ENCODE measurements at regions not wholly inside any gene's neighbourhood (a gene's known extent, or its start where the extent isn't known, plus 50 kb on each side); places are given as distances from the start of the nearest gene placed in this dataset.

- Histone ChIP-seq H3K9ac (ENCODE audit: low read length) (no peak overlapping the region), H3K4me2 (ENCODE audit: low read length) (no peak overlapping the region), H2AFZ (ENCODE audit: low read depth, low read length) (no peak overlapping the region), H3K9me3 (ENCODE audit: low read length) (no peaks in the 10 kb centered on the region), H3F3A (ENCODE audit: insufficient read depth, low read length, poor library complexity, severe bottlenecking) (no peaks in the 10 kb centered on the region), H3K27ac (ENCODE audit: low read length) (no peak overlapping the region), H3K36me3 (ENCODE audit: insufficient read depth, low read length) (no peaks in the 10 kb centered on the region), H4K20me1 (ENCODE audit: insufficient read depth) (no peaks in the 10 kb centered on the region), H3K9me2 (ENCODE audit: insufficient read depth, low read length) (no peaks in the 10 kb centered on the region), H3K4me3 (ENCODE audit: low read length) (no peak overlapping the region), H3K27me3 (ENCODE audit: insufficient read depth, low read depth, low read length) (no peaks in the 10 kb centered on the region), H3K79me2 (replicated peaks; ENCODE audit: insufficient read depth, low read length) (no peaks in the 10 kb centered on the region)
- TF ChIP-seq CTCF (IDR thresholded peaks at IDR 0.05; ENCODE audit: poor library complexity, severe bottlenecking) (no peak), REST (IDR thresholded peaks at IDR 0.05; ENCODE audit: borderline replicate concordance) (no peak), TAF1 (IDR thresholded peaks at IDR 0.05; ENCODE audit: low read depth) (no peak), EP300 (conservative IDR thresholded peaks at IDR 0.05; ENCODE audit: poor library complexity, severe bottlenecking) (no peak), SMC3 (conservative IDR thresholded peaks at IDR 0.05; ENCODE audit: poor library complexity) (no peak), RAD21 (conservative IDR thresholded peaks at IDR 0.05) (no peak), EZH2 (IDR thresholded peaks at IDR 0.05; ENCODE audit: borderline replicate concordance, insufficient read depth, low read length, poor library complexity, severe bottlenecking) (no peak), POLR2AphosphoS5 (IDR thresholded peaks at IDR 0.05) (no peak), MXI1 (conservative IDR thresholded peaks at IDR 0.05; ENCODE audit: poor library complexity, severe bottlenecking) (no peak)
Observed at GRCh38 chr1:198968866-198969265, 330.0 kb downstream of the PTPRC start.

GRCh38 chr1:198969981-198970380 is 331.1 kb downstream of the PTPRC start:
- H3K9me3 ChIP-seq (ENCODE audit: low read length), result no peaks in the 10 kb centered on the region
- no peaks in the 10 kb centered on the region for H3K36me3 ChIP-seq (ENCODE audit: insufficient read depth, low read length)
- no peaks in the 10 kb centered on the region for H3K79me2 ChIP-seq (replicated peaks; ENCODE audit: insufficient read depth, low read length)
- TF ChIP-seq POLR2AphosphoS5 (IDR thresholded peaks at IDR 0.05) (peak; percentile 56), MXI1 (conservative IDR thresholded peaks at IDR 0.05; ENCODE audit: poor library complexity, severe bottlenecking) (no peak)
- H3K4me2 ChIP-seq (ENCODE audit: low read length), result no peak overlapping the region
- no peak overlapping the region for H2AFZ ChIP-seq (ENCODE audit: low read depth, low read length)
- H3K27me3 ChIP-seq (ENCODE audit: insufficient read depth, low read depth, low read length), result no peaks in the 10 kb centered on the region
- no peaks in the 10 kb centered on the region for H3K9me2 ChIP-seq (ENCODE audit: insufficient read depth, low read length)
- H4K20me1 ChIP-seq (ENCODE audit: insufficient read depth), result no peaks in the 10 kb centered on the region
- H3F3A ChIP-seq (ENCODE audit: insufficient read depth, low read length, poor library complexity, severe bottlenecking), result no peaks in the 10 kb centered on the region
- no peak overlapping the region for H3K4me3 ChIP-seq (ENCODE audit: low read length)
- H3K9ac ChIP-seq (ENCODE audit: low read length), result no peak overlapping the region
- no peak overlapping the region for H3K27ac ChIP-seq (ENCODE audit: low read length)

GRCh38 chr1:198970916-198971315 is 332.1 kb downstream of the PTPRC start:
- Histone ChIP-seq H3K79me2 (replicated peaks; ENCODE audit: insufficient read depth, low read length) (no peaks in the 10 kb centered on the region), H3K36me3 (ENCODE audit: insufficient read depth, low read length) (no peaks in the 10 kb centered on the region), H3K4me3 (ENCODE audit: low read length) (no peak overlapping the region), H3K4me2 (ENCODE audit: low read length) (no peak overlapping the region), H3F3A (ENCODE audit: insufficient read depth, low read length, poor library complexity, severe bottlenecking) (no peaks in the 10 kb centered on the region), H3K9me3 (ENCODE audit: low read length) (no peaks in the 10 kb centered on the region), H2AFZ (ENCODE audit: low read depth, low read length) (no peak overlapping the region), H4K20me1 (ENCODE audit: insufficient read depth) (no peaks in the 10 kb centered on the region), H3K9me2 (ENCODE audit: insufficient read depth, low read length) (no peaks in the 10 kb centered on the region), H3K9ac (ENCODE audit: low read length) (no peak overlapping the region), H3K27ac (ENCODE audit: low read length) (no peak overlapping the region), H3K27me3 (ENCODE audit: insufficient read depth, low read depth, low read length) (no peaks in the 10 kb centered on the region)
- TF ChIP-seq MXI1 (conservative IDR thresholded peaks at IDR 0.05; ENCODE audit: poor library complexity, severe bottlenecking), result no peak
- TF ChIP-seq TAF1 (IDR thresholded peaks at IDR 0.05; ENCODE audit: low read depth), result no peak
- no peak for TF ChIP-seq EP300 (conservative IDR thresholded peaks at IDR 0.05; ENCODE audit: poor library complexity, severe bottlenecking)
- TF ChIP-seq CTCF (IDR thresholded peaks at IDR 0.05; ENCODE audit: poor library complexity, severe bottlenecking), result no peak
- no peak for TF ChIP-seq SMC3 (conservative IDR thresholded peaks at IDR 0.05; ENCODE audit: poor library complexity)
- no peak for TF ChIP-seq POLR2AphosphoS5 (IDR thresholded peaks at IDR 0.05)
- TF ChIP-seq REST (IDR thresholded peaks at IDR 0.05; ENCODE audit: borderline replicate concordance), result no peak
- TF ChIP-seq RAD21 (conservative IDR thresholded peaks at IDR 0.05), result no peak
- no peak for TF ChIP-seq EZH2 (IDR thresholded peaks at IDR 0.05; ENCODE audit: borderline replicate concordance, insufficient read depth, low read length, poor library complexity, severe bottlenecking)

Measured in neural cell (in vitro differentiated cells).